Effector CD8-positive, alpha-beta T cell (primary cell): ENCODE measurements at regions not wholly inside any gene's neighbourhood (a gene's known extent, or its start where the extent isn't known, plus 50 kb on each side); places are given as distances from the start of the nearest gene placed in this dataset.

Source experiments
- DNase-seq: peaks from one replicate; lab custom pipeline; 2025; lab: John Stamatoyannopoulos, UW

DNA sequence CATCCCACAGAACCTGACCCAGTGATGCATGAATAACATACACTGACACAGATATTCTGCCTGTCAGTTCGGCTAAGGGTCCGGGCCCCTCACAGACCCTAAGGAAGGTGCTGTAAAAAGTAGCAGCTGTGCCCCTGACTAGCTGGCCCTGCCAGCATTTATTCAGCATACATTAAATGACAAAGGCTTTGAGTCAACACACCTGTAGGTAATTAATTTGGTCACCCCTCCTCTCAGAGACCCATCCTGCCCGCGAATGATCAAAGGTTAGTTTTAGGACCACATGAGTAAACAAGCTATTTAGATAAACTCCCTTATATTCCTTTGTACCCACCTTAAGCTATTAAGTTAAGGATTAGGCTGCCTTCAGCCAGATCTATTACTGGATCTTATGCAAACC, 429.0 kb upstream of the NWD2 start:
- DNase-seq = no peak

DNA sequence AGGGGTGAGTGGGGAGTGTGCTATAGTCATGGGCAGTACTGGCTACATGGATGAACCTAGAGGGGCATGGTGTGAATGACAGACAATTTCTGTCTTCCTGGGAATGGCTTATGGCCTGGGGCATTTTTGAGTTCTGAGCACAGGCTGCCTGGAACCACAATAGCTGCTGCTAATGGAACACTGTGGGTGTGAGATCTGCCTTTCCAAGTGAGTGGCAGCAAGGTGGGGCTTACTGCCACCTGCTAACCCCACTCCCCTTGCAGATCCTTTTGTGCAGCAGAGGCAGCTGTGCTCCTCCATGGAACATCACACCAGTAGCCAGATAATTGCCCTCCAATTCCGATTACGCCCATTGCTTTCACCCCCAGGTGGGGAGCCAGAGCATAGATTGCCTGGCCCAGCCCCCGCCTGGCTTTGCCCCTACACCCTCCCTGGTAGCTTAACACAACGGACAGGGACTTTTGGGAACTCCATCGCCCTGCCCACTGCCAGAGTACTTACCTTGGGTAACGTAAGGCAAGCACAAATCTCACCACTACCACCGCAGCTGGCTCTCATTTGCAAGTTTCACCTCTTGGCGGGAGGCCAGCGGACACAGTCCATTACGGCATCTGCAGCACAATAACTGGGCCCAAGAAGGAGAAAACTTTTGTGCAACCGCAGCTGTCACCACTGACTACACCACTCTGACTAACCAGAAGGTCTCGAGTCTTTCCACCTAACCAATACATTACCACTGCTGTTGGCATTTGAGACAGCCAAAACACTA, 421.2 kb upstream of the NWD2 start:
- no peak for DNase-seq

DNA sequence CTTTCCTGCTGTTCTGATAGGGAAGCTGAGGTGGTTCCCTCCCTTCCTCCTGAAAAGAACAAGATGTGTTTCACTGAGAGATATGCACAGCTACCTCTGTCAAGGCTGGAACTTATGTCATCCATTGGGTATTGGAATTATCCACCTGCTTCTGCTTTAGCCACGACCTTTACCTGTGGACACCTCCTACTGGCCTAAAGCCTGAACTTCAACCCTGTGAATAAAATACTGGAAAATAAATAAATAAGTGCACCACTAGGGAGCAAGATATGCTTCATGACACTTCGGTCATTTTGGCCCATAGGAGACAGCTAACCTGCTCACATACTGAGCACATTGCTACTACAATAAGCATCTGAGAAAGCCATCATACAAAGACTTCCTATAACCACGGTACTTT, 419.9 kb upstream of the NWD2 start:
- no peak for DNase-seq

DNA sequence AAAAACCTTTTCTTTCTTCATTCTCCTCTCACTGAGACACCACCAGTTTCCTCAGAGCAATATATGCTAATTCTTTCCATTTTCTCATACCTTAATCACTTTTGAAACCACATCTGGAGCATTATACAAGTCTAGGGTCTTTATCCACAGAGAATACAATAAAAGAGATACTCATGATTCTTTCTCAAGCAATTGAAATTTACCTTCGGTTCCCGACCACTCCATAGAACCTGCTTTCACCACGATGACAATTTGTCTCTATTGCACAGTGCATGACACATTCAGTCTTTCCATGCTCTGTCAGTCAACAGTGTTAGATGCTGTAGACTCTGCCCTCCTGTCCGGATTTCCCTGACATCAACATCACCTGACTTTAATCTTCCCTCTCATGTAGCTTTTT, 409.3 kb upstream of the NWD2 start:
- DNase-seq = no peak

DNA sequence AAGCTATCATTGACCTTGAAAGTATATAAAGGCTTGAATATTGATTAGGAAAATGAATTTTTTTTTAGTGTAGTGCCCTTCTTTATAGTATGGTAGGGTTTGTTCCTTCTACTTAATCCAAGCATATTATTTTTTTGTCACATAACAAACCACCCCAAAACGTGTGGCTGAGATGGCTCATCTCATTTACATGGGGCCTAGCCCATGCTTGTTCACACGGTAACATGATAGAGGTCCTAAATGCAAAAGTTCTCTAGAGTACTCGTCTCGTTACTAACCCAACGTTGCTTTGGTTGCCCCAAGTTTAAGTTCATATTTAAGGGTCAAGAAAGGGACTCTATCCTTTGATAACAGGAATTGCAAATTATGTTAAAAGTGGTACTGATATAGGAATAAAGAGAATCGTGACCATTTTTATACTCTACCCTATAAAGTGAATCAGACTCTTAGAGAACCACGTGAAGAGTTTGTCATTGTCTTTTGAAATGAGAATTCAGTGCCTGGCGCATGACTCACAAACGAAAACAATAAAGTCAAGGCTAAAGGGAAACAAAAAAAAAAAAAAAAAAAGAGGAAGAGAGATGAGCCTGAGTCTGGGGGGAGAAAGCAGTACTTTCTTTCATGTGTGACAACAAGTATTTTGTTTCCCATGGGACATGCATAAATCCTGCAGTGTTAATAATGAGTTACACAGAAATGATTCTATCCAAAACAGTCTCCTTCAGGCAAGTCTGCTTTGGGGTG, 402.8 kb upstream of the NWD2 start:
- DNase-seq = no peak

DNA sequence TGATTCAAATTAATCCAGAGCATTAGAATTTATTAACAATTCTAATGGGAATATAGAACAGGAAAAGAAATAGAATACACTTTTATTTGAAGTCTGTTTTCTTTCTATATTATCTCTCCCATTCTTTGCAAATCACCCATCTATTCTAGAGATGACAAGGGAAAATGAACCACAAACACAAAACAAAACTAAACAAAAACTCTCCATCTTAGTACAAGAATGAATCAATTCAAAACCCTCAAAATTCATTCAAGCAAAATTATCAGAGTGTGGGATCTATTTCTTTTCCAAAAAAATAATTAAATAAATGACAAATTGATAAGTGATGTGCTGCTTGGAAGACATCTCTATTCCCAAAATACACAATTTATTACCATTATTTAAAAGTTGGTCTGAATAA, 400.1 kb upstream of the NWD2 start:
- no peak for DNase-seq

DNA sequence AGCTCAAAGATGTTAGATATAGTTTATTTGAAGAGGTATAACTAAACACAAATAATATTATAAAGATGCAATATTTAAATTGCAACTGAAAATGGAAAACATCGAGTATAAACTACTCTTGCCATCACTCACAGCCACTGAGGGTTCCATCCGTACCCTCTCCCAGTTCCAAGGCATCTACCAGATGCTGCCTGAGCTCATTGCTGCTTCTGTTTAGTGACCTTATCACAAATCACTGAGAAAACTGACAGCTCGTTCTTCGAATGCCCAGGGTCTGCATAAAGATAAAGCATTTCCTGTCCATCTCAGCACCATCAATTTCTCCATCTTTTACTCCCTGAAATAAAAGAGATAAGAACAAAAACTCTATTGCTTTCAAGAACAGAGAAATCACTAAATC, 391.7 kb upstream of the NWD2 start:
- no peak for DNase-seq

DNA sequence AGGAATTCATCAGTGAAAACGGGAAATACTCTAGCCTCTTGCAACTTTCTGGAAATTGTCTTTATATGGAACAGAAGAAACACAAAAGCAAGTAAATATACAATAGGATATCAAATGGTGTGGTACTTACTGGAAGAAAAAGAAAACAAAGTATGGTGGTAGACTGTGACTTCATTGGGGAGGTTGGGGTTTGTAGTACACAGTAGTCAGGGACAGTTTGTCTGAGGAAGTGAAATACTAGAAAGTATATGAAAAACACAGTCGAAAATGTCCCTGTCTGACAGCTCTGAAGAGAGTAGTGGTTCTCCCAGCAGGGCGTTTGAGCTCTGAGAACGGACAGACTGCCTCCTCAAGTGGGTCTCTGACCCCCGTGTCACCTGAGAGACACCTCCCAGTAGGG, 390.0 kb upstream of the NWD2 start:
- DNase-seq = no peak

DNA sequence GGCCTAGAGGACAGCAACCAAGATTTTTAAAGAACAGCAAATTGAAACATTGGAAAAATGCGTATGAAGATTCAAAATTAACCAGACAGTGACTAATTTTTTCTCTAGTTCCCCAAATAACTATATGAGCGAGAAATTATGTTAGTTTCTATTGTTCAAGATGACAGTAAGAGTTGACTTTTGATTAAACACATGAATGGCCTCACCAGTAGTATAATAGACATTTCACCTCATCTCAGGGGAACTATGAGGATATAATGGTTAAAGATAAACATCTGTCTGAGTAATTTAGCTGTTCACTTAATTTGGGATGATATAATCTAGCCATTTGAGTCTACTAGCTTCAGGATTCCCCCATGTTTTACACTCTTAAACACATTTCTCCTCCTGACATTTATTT, 380.9 kb upstream of the NWD2 start:
- DNase-seq = no peak

DNA sequence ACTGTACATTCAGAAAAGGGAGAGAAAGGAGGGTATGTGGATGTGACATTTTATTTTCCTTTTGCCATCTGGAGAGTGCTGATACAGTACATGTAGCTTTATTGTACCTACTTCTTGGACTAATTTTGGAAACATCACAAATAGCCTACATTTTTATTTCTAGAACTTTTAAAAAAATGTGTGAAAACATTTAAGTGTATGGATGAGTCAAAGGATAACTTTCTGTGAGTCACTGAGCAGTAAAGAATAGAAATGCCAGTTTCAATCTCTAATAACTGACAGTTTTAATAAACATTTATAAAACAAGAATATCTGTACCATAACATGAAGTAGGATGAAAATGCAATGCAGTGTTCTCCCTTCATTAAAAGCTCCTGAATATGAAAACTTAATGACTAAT, 374.4 kb upstream of the NWD2 start:
- no peak for DNase-seq

DNA sequence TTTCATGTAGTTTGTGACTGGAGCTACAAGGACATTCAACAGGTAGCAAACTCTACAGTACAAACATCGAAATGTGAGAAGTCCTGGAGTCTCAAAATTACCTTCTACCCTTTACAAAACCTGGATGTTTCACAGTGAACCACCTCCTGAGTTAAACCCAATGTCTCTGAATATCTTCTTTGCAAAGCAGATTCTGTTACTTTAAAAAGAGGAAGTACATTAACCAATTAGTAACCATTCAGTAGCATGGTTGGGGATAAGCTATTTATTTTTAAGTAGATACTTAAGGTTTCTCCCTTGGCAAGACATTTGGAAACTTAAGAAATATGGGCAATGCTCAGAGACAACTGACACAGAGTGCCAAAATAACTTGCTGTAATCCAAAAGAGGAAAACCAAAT, 371.9 kb upstream of the NWD2 start:
- DNase-seq = no peak

DNA sequence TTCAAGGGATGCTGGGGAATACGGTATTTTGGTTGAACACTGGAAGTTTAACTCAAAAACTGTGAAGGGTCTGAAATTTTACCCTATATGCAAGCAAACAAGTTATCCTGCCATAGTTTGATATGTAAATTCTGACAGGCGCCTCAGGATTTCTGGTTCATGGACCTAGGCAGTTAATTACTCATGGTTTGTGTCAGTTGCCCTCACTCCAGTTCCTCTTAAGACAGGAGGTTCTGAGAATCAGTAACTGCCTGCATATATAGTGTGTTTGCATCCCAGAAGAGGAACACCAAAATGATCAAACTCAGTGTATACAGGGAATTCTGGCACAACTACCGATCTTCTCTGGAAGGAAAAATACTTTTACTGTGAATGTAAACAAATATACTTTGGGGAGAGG, 360.4 kb upstream of the NWD2 start:
- DNase-seq = no peak

DNA sequence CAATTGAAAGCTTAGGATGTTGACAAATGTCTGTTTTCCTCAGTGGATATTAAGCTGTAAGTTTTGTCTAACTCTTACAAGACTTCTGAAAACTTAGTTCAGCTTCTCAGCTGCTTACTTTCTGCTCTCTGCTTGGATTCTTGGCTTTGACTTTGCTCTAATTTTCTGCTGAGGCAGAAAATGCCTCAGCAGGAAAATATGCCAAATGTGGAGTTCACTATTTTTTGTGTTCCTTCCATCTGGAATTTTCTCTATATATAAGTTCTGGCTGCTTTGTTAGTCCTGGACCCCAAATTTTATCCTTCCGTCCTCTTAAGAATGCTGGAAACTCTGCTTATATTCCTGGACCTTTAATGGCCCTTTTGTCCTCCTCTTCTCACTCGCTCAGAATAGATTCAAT, 352.6 kb upstream of the NWD2 start:
- DNase-seq = no peak

DNA sequence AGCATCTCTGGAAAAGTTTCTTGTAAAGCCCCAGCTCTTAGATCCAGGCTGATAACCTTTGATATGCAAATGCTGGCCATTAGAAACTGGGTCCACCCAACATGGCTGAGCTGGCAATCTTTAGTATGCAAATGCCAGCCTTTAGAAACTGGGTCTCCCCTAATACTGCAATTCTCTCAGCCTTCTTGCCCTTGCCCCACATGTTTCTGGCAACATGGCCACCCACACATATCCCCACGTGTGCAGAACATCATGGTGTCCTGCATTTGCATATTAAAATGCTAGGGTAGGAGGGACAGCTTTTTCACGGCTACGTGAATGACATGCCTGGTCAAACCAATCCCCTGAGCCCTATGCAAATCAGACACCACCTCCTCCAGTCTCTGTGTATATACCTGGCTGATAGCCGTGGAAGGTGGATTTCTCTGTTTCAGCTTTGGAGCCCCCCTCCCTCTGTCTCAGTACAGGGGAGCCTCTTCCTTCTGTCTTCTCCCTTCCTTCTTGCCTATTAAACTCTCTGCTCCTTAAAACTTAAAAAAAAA, 344.0 kb upstream of the NWD2 start:
- no peak for DNase-seq

DNA sequence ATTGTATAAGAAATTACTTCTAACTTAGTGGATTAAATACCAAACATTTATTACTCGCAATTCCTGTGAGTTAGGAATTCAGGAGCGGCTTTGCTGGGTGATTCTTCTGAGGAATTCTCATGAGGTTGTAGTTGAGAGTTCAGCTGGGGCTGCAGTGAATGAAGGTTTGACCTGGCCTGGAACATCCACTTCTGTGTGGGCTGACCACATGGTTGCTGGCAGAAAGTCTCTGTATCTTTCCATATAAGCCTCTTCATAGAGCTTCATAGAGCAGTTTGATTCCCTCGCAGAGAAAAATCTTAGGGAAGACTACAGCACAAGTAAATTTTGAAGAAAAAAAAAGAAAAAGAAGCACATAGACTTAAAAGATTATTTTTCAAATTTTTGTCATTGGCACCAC, 339.7 kb upstream of the NWD2 start:
- DNase-seq = no peak

DNA sequence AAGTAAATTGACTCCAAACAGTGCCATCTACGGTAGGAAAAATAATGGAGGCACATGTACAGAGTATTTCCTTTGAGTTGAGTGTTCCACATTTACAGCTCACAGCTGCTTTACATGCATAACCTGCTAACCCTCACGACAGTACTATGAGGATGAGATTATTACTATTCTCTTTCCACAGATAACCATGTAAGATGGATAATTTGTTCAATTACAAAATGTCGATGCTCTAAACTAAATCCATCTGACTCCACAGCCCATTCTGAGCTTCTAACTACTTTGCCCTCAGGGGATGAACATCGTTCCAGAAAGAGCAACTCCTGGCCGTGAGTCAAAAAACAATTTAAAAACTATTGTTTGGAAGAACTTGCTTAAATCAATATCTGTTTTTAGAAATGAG, 330.4 kb upstream of the NWD2 start:
- no peak for DNase-seq

DNA sequence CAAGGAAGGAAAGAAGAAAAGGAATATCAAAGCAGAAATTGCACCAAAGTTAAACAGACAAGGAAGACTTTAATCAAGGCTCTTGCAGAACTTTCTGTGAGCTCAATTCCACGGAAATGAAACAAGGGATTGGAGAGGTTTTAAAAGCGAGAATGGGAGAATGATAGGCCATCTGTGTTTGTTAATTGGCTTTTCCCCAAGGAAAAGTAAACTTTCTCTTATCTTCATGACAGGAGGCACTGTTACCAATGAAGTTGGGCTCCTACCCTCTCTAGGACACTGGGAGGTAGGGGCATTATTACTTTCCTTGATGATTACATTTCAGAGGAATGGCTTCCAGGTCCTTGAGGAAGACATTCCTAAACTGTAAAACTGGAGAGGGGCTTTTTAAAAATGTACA, 328.8 kb upstream of the NWD2 start:
- DNase-seq = no peak

DNA sequence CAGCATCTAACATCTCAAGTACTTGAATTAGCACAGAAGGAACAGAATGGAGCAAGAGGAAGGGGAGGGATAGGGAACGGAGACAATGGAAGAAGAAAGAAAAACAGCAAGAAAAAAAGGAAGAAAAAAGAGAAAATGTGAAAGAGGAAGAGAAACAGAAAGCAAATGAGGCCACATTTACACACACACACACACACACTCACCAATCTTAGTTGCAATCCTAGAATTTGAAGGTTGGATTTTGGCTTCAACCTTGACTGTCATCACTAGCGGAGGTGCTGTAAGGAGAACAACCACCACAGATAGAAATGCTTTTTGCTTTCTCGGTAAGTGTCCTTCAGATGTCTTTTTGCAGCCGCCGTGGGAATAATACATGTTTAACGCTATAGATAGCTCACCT, 327.1 kb upstream of the NWD2 start:
- no peak for DNase-seq

DNA sequence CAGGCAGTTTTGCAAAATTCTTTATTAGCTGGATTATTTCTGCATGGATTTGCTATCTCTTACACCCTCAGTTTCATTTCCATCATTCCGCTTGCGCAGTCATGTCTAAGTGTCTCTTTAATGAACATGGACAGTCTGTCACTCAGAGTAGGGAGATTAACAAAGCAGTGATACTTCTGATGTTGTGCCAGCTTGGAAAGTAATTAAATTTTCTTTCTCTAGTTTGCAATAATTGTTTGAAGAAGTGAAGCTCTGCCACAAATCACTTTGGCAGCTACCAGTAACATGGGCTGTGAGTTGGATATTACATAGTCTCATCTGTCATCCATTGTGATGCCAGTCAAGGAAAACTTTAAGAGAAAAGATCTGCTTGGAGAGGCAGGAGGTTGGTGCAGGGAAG, 324.8 kb upstream of the NWD2 start:
- DNase-seq = no peak

DNA sequence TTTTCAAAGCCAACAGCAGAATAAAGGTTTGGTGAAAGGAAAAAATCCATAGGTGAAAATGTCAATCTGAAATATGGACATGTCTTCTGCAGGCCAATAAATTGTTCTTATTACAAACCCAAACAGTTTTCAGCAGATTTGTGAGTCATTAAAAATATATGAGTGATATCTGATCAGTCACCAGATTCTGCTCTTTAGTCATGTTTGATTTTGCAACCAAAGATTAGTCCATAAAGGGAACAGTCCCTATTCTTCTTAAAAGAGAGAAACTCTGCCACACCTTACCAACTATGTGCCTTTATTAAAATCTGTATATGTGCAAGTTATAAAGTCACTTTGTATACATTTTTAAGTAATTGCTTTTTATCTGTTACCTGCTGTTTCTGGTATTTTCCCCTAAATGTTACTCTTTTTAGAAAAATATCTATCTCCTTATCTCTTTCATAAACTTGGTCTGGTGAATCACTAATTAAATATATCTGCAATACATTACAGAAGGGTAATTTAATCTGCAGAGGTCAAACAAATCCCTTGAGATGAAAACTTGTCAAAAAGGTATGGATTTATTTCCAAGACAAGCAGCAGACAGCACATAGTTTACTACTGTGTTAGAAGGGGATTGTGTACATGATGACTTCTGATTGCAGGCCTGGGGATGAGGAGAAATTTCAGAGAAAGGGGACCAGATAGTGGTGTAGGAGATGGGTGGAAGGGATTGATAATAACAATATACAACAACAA, 322.9 kb upstream of the NWD2 start:
- DNase-seq = no peak

DNA sequence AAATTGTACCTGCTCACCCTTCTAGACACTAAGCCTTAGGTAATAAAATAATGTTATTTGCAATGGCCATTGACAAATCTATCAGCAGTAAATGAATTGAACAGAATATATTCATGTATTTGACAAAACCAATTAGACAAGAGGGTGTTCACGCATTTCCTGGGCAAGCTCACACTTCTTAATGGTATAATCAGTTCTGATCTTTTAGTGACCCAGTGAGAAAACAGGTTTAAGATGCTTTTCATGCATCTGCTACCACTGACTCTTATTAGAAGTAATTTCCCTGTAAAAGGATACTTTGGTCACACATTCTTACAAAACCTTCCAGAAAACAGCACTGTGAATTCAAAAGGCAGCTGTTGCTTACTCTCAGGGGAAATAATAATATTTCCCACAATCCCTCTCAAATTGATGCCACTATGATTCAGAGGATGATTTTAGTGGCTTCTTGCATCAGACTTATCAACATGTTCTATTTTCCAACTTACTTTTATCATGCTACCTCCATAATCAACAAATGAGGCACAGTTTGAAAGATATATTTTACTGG, 313.9 kb upstream of the NWD2 start:
- DNase-seq = no peak

DNA sequence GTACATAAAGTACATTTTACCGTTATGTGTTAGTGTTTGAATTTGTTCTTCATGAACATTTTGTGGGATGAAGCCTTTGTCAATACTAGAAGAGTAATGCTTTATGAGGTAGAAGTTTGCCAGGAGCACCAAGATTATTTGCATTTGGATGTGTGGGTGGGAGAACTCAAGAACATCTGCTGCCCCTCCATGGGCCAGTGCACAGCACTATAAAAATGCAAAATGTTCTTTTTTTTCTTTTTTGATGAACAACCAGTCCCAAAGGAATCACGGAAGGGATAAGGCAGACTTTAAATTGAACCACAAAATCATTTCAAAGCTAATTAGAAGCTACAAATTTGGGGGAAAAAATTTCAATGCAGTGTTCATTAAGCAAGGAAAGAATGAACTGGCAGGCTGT, 300.3 kb upstream of the NWD2 start:
- DNase-seq = no peak

DNA sequence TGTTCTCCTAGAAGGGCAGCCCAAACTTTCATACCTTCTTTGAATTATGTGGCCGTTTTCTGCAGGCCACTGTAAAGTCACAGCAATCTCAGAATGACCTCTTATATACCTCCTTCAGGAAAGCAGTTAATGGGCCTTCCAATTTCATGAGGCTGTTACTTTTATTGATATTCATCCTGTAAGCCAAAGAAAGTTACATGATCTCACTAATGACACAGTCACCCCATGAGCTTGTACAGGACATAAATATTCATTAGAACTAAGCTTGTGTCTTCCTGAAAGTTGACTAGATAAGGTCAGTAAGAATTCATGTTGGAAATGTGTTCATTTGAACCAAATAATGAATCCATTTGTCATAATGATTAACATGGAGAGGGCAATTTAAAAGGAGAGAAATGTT, 283.1 kb upstream of the NWD2 start:
- DNase-seq = no peak
